Neural cell (in vitro differentiated cells): ENCODE measurements at regions not wholly inside any gene's neighbourhood (a gene's known extent, or its start where the extent isn't known, plus 50 kb on each side); places are given as distances from the start of the nearest gene placed in this dataset.

Experiments
- H2AFZ ChIP-seq: fragments of 200-600, 300-800 bp; sonication (generic), shearing (Covaris generic); 2 replicates; pipeline ENCODE4 v1.6.0; 2014; ENCODE audit warnings: low read depth, mild to moderate bottlenecking, antibody characterized with exemption, low read length, moderate library complexity
- H3F3A ChIP-seq: fragments of 200-600 bp; shearing (Covaris generic); 2 replicates; pipeline ENCODE4 v1.6.1; 2016; ENCODE audit warnings: mild to moderate bottlenecking, moderate library complexity, mixed read lengths, antibody characterized with exemption, low read length; ENCODE audit not compliant: insufficient read depth, poor library complexity, severe bottlenecking
- H3K27ac ChIP-seq: fragments of 200-600, 300-800 bp; sonication (generic), shearing (Covaris generic); 2 replicates; pipeline ENCODE4 v1.5.1; 2014; ENCODE audit warnings: mild to moderate bottlenecking, low read length, moderate library complexity
- H3K27me3 ChIP-seq: fragments of 300-800, 200-600 bp; sonication (generic), shearing (Covaris generic); 2 replicates; pipeline ENCODE4 v1.6.0; 2014; ENCODE audit warnings: mild to moderate bottlenecking, low read depth, low read length, moderate library complexity; ENCODE audit not compliant: insufficient read depth
- H3K36me3 ChIP-seq: fragments of 300-800, 200-600 bp; sonication (generic), shearing (Covaris generic); 2 replicates; pipeline ENCODE4 v1.5.1; 2014; ENCODE audit warnings: mild to moderate bottlenecking, antibody characterized with exemption, low read length, moderate library complexity; ENCODE audit not compliant: insufficient read depth
- H3K4me2 ChIP-seq: fragments of 300-800, 200-600 bp; sonication (generic), shearing (Covaris generic); 2 replicates; pipeline ENCODE4 v1.6.0; 2014; ENCODE audit warnings: mild to moderate bottlenecking, low read length
- H3K4me3 ChIP-seq: fragments of 300-800, 200-600 bp; sonication (generic), shearing (Covaris generic); 2 replicates; pipeline ENCODE4 v1.5.1; 2014; ENCODE audit warnings: mild to moderate bottlenecking, low read length, moderate library complexity
- H3K79me2 ChIP-seq: fragments of 200-600 bp; shearing (Covaris generic); replicated peaks from 2 replicates; pipeline ENCODE4 v1.6.0; 2014; ENCODE audit warnings: mild to moderate bottlenecking, low read length, moderate library complexity; ENCODE audit not compliant: insufficient read depth
- H3K9ac ChIP-seq: fragments of 300-800, 200-600 bp; sonication (generic), shearing (Covaris generic); 2 replicates; pipeline ENCODE4 v1.6.1; 2016; ENCODE audit warnings: mild to moderate bottlenecking, low read length, mixed read lengths
- H3K9me2 ChIP-seq: fragments of 200-600 bp; shearing (Covaris generic); 2 replicates; pipeline ENCODE4 v1.6.1; 2016; ENCODE audit warnings: mild to moderate bottlenecking, low read length, mixed read lengths; ENCODE audit not compliant: insufficient read depth
- H3K9me3 ChIP-seq: fragments of 200-600, 300-800 bp; sonication (generic), shearing (Covaris generic); 2 replicates; pipeline ENCODE4 v1.6.1; 2016; ENCODE audit warnings: mild to moderate bottlenecking, mixed run types, low read length, moderate library complexity, mixed read lengths
- H4K20me1 ChIP-seq: fragments of 200-600 bp; shearing (Covaris generic); 2 replicates; pipeline ENCODE4 v1.6.1; 2016; ENCODE audit warnings: mild to moderate bottlenecking, mixed run types; ENCODE audit not compliant: insufficient read depth
- EP300 ChIP-seq: fragments of 450-650 bp; conservative IDR thresholded peaks from 2 replicates; pipeline ENCODE4 v1.6.1; 2014; ENCODE audit warnings: antibody characterized with exemption, mild to moderate bottlenecking, moderate library complexity; ENCODE audit not compliant: poor library complexity, severe bottlenecking
- EZH2 ChIP-seq: fragments of 200-600, 300-800 bp; shearing (Covaris generic), sonication (generic); IDR thresholded peaks from 2 replicates; pipeline ENCODE4 v1.6.1; 2014; ENCODE audit warnings: antibody characterized with exemption, low read length, borderline replicate concordance, mild to moderate bottlenecking; ENCODE audit not compliant: insufficient read depth, poor library complexity, severe bottlenecking
- MXI1 ChIP-seq: fragments of 450-650 bp; conservative IDR thresholded peaks from 2 replicates; pipeline ENCODE4 v1.6.1; 2014; ENCODE audit warnings: antibody characterized with exemption, mild to moderate bottlenecking; ENCODE audit not compliant: poor library complexity, severe bottlenecking
- POLR2AphosphoS5 ChIP-seq: IDR thresholded peaks from 2 replicates; pipeline ENCODE4 v1.6.1; 2012
- RAD21 ChIP-seq: fragments of 450-650 bp; conservative IDR thresholded peaks from 2 replicates; pipeline ENCODE4 v1.6.1; 2014; ENCODE audit warnings: antibody characterized with exemption, mild to moderate bottlenecking, moderate library complexity
- SMC3 ChIP-seq: fragments of 450-650 bp; conservative IDR thresholded peaks from 2 replicates; pipeline ENCODE4 v1.6.1; 2014; ENCODE audit warnings: antibody characterized with exemption, mild to moderate bottlenecking, moderate library complexity; ENCODE audit not compliant: poor library complexity
- TAF1 ChIP-seq: IDR thresholded peaks from 2 replicates; pipeline ENCODE4 v1.6.1; 2012; ENCODE audit warnings: low read depth
- TF ChIP-seq, protein P1 (sequence below): fragments of 450-650 bp; IDR thresholded peaks from 2 replicates; pipeline ENCODE4 v1.5.1; 2014; ENCODE audit warnings: antibody characterized with exemption, mild to moderate bottlenecking, moderate library complexity; ENCODE audit not compliant: poor library complexity, severe bottlenecking
- TF ChIP-seq, protein P2 (sequence below): IDR thresholded peaks from 2 replicates; pipeline ENCODE4 v1.6.1; 2012; ENCODE audit warnings: borderline replicate concordance

DNA sequence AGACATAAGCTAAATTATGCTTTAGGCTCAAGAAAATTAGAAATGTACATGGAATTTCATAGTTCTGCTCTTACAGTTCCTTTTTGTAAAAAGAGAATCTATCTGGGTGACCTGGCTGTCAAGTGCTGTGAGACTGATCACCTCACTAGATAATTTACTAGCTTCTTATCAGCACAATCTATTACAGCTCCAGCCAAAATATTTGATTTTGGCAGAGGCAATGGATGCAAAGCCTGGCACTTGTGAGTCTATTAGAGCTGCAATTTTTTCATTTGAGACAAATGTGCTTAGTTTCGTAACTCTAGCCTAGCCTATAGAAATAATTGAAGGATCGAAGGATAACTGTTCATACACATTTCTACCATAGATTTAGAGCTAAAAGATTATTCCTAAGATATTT is 927.5 kb downstream of the SLC6A15 start:
- Histone ChIP-seq H3K9me2 (no peaks in the 10 kb centered on the region), H3K27me3 (no peaks in the 10 kb centered on the region), H3K79me2 (no peaks in the 10 kb centered on the region), H3K9me3 (no peaks in the 10 kb centered on the region), H3K4me3 (no peak overlapping the region), H3F3A (peaks cover 4% of the 10 kb centered on the region), H3K36me3 (no peaks in the 10 kb centered on the region), H3K9ac (no peak overlapping the region), H4K20me1 (no peaks in the 10 kb centered on the region), H2AFZ (no peak overlapping the region), H3K4me2 (no peak overlapping the region), H3K27ac (no peak overlapping the region)
- no peak for TF ChIP-seq SMC3
- TF ChIP-seq TAF1 = no peak
- no peak for TF ChIP-seq EP300
- TF ChIP-seq, protein P1, sequence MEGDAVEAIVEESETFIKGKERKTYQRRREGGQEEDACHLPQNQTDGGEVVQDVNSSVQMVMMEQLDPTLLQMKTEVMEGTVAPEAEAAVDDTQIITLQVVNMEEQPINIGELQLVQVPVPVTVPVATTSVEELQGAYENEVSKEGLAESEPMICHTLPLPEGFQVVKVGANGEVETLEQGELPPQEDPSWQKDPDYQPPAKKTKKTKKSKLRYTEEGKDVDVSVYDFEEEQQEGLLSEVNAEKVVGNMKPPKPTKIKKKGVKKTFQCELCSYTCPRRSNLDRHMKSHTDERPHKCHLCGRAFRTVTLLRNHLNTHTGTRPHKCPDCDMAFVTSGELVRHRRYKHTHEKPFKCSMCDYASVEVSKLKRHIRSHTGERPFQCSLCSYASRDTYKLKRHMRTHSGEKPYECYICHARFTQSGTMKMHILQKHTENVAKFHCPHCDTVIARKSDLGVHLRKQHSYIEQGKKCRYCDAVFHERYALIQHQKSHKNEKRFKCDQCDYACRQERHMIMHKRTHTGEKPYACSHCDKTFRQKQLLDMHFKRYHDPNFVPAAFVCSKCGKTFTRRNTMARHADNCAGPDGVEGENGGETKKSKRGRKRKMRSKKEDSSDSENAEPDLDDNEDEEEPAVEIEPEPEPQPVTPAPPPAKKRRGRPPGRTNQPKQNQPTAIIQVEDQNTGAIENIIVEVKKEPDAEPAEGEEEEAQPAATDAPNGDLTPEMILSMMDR = no peak
- no peak for TF ChIP-seq MXI1
- no peak for TF ChIP-seq RAD21
- TF ChIP-seq, protein P2, sequence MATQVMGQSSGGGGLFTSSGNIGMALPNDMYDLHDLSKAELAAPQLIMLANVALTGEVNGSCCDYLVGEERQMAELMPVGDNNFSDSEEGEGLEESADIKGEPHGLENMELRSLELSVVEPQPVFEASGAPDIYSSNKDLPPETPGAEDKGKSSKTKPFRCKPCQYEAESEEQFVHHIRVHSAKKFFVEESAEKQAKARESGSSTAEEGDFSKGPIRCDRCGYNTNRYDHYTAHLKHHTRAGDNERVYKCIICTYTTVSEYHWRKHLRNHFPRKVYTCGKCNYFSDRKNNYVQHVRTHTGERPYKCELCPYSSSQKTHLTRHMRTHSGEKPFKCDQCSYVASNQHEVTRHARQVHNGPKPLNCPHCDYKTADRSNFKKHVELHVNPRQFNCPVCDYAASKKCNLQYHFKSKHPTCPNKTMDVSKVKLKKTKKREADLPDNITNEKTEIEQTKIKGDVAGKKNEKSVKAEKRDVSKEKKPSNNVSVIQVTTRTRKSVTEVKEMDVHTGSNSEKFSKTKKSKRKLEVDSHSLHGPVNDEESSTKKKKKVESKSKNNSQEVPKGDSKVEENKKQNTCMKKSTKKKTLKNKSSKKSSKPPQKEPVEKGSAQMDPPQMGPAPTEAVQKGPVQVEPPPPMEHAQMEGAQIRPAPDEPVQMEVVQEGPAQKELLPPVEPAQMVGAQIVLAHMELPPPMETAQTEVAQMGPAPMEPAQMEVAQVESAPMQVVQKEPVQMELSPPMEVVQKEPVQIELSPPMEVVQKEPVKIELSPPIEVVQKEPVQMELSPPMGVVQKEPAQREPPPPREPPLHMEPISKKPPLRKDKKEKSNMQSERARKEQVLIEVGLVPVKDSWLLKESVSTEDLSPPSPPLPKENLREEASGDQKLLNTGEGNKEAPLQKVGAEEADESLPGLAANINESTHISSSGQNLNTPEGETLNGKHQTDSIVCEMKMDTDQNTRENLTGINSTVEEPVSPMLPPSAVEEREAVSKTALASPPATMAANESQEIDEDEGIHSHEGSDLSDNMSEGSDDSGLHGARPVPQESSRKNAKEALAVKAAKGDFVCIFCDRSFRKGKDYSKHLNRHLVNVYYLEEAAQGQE = no peak
- no peak for TF ChIP-seq POLR2AphosphoS5
- no peak for TF ChIP-seq EZH2

DNA sequence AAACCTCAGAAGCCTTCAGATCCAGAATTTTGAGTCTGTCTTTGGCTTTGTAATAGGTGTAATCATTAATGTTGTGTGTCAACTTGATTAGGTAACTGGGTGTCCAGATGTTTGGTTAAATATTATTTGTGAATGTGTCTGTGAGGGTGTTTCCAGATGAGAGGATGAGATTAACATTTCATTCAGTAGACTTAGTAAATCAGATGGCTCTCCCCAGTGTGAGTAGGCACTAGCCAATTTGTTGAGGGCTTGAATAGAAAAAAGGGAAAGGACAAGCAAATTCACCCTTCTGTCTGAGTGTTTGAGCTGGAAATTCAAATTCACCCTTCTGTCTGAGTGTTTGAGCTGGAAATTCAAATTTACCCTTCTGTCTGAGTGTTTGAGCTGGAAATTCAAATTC is 932.2 kb downstream of the SLC6A15 start:
- no peak for TF ChIP-seq MXI1
- TF ChIP-seq, protein P1 = no peak
- no peak for TF ChIP-seq EZH2
- TF ChIP-seq, protein P2 = no peak
- TF ChIP-seq TAF1 = no peak
- TF ChIP-seq EP300 = no peak
- no peak for TF ChIP-seq SMC3
- TF ChIP-seq RAD21 = no peak
- no peak for TF ChIP-seq POLR2AphosphoS5
- Histone ChIP-seq H3K4me3 (no peak overlapping the region), H3K27ac (no peak overlapping the region)

More for the DNA sequence above, 932.2 kb downstream of the SLC6A15 start:
- H3K4me2 ChIP-seq = no peak overlapping the region
- no peaks in the 10 kb centered on the region for H4K20me1 ChIP-seq
- no peak overlapping the region for H2AFZ ChIP-seq
- H3F3A ChIP-seq = peaks cover 4% of the 10 kb centered on the region
- H3K27me3 ChIP-seq = no peaks in the 10 kb centered on the region
- no peaks in the 10 kb centered on the region for H3K36me3 ChIP-seq
- H3K9me3 ChIP-seq = no peaks in the 10 kb centered on the region
- no peaks in the 10 kb centered on the region for H3K9me2 ChIP-seq
- no peaks in the 10 kb centered on the region for H3K79me2 ChIP-seq
- no peak overlapping the region for H3K9ac ChIP-seq
